ENCODE measurements at regions not wholly inside any gene's neighbourhood (a gene's known extent, or its start where the extent isn't known, plus 50 kb on each side); places are given as distances from the start of the nearest gene placed in this dataset.
A peak's percentile ranks its signal among the peaks of the same experiment; 100 is the strongest.
"Not testable (repeated sequence)": the region's sequence is repeated elsewhere in the genome, so short reads cannot be mapped to it uniquely, and the experiment has no call there.

DNA sequence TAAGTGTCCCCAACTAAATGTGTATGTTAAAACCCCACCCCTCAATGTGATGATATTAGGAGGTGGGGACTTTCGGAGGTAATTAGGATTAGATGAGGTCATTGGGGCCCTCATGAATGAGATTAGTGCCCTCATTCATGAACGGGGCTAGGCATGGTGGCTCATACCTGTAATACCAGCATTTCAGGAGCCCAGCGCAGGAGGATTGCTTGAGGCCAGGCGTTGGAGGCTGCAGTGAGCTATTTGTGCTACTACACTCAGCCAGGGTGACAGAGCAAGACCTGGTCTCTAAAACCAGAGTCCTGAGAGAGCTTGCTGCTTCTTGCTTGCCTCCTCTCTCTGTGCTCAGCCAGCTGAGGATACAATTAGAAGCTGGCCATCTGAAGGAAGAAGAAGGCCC lies 62.1 kb upstream of the HSPA9 start:
- Histone ChIP-seq H3K36me3 (replicated peaks in 1 of 2) (no peaks in the 10 kb centered on the region), H3K27me3 (no peaks in the 10 kb centered on the region), H3K27ac (no peak overlapping the region), H3K4me1 (replicated peaks in 1 of 2) (peaks cover 9 to 15% of the 10 kb centered on the region in 2 donors), H3K4me3 (no peak overlapping the region), H3K9me3 (replicated peaks in 1 of 3) (no peaks in the 10 kb centered on the region)
- TF ChIP-seq CTCF (IDR thresholded peaks at IDR 0.05), result no peak
- DNase-seq, result no peak
- intact Hi-C loops (cut with DNase I), result no loop called here
- WGBS, 4 donors, result 88 to 96% (median 93%) methylated on average over 4 of the region's 4 CpGs

- no peak for DNase-seq
- intact Hi-C loops (cut with DNase I), result no loop called here
- H3K36me3 ChIP-seq (replicated peaks in 1 of 2), result no peaks in the 10 kb centered on the region
- H3K9me3 ChIP-seq (replicated peaks in 1 of 3), result no peaks in the 10 kb centered on the region
- H3K4me1 ChIP-seq (replicated peaks in 1 of 2), result peaks cover 9 to 15% of the 10 kb centered on the region in 2 donors
- H3K4me3 ChIP-seq, result no peak overlapping the region
- no peak overlapping the region for H3K27ac ChIP-seq
- TF ChIP-seq CTCF (IDR thresholded peaks at IDR 0.05), result no peak
- TF ChIP-seq POLR2A (IDR thresholded peaks at IDR 0.05), result no peak
- H3K27me3 ChIP-seq, result no peaks in the 10 kb centered on the region
- WGBS, 4 donors, result 92 to 100% (median 96%) methylated on average over 1 to 5 of the region's 5 CpGs
Measured at GRCh38 chr5:138636398-138636944, 61.3 kb upstream of the HSPA9 start.

GRCh38 chr5:138635708-138636107 lies 60.5 kb upstream of the HSPA9 start:
- peak overlapping the region in 3 of 5 donors; percentile 60 to 73 (median 67) for H3K27ac ChIP-seq
- DNase-seq, result no peak

DNA sequence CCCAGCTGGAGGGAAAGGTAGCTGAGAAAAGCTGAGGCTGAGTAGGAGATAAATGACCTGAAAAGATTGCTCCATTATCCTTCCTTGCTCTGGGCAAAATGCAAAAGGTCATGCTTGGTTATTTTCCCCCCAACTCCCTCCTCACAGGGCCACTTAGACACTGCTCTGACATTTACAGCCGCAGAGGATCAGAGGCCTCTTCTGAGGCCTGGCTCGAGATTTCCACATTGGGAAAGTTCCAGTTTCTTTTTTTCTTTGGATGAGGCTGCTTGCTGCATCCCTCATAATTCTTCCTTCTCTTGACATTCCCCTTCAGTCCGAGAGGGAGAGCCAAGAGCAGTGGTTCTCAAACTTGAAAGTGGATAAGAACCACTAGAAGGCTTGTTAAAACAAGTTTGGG lies 60.1 kb upstream of the HSPA9 start:
- intact Hi-C loops (cut with DNase I), result no loop called here
- DNase-seq, result peak; percentile 62 to 88 (median 68)
- Histone ChIP-seq H3K9me3 (replicated peaks in 1 of 3) (no peaks in the 10 kb centered on the region), H3K4me1 (replicated peaks in 1 of 2) (peaks cover 13 to 22% of the 10 kb centered on the region in 2 donors), H3K27me3 (no peaks in the 10 kb centered on the region), H3K4me3 (no peak overlapping the region), H3K36me3 (replicated peaks in 1 of 2) (no peaks in the 10 kb centered on the region), H3K27ac (peak overlapping the region in 3 of 5 donors; percentile 67 to 83 (median 73))
- TF ChIP-seq CTCF (IDR thresholded peaks at IDR 0.05) (peak in 2 of 6 experiments; percentile 19 to 25), POLR2A (IDR thresholded peaks at IDR 0.05) (no peak)
- WGBS, 4 donors, result 11 to 27% (median 18%) methylated on average over 3 of the region's 3 CpGs

More at GRCh38 chr5:138635708-138636107, 60.5 kb upstream of the HSPA9 start:
- H3K9me3 ChIP-seq (replicated peaks in 1 of 3), result no peaks in the 10 kb centered on the region
- TF ChIP-seq POLR2A (IDR thresholded peaks at IDR 0.05) (no peak), CTCF (IDR thresholded peaks at IDR 0.05) (no peak)
- no peaks in the 10 kb centered on the region for H3K36me3 ChIP-seq (replicated peaks in 1 of 2)
- H3K4me3 ChIP-seq, result no peak overlapping the region
- no peaks in the 10 kb centered on the region for H3K27me3 ChIP-seq
- 79 to 84% (median 80%) methylated on average over 4 to 5 of the region's 5 CpGs for WGBS, 4 donors
- intact Hi-C loops (cut with DNase I), result no loop called here
- H3K4me1 ChIP-seq (replicated peaks in 1 of 2), result peaks cover 13 to 22% of the 10 kb centered on the region in 2 donors

DNA sequence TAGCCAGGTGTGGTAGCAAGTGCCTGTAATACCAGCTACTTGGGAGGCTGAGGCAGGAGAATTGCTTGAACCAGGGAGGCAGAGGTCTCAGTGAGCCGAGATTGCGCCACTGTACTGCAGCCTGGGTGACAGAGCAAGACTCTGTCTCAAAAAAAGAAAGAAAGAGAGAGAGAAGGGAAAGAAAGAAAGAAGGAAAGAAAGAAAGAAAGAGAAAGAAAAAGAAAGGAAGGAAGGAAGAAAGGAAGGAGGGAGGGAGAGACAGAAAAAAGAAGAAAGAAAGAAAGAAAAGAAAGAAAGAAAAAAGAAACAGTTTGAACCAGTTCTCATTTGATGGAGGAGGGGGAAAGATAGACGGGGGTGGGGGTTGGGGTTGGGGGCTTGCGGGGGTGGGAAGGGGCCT lies 59.6 kb upstream of the HSPA9 start:
- not testable (repeated sequence) for H3K36me3 ChIP-seq (replicated peaks in 1 of 2); H3K27me3 ChIP-seq; H3K4me3 ChIP-seq; DNase-seq; H3K9me3 ChIP-seq (replicated peaks in 1 of 3)
- Histone ChIP-seq H3K4me1 (replicated peaks in 1 of 2) (peaks cover 13 to 22% of the 10 kb centered on the region in 2 donors), H3K27ac (peak overlapping the region; percentile 26 to 83 (median 73))
- WGBS, 4 donors, result 46 to 55% (median 49%) methylated on average over 4 of the region's 4 CpGs
- intact Hi-C loops (cut with DNase I), result loop anchor here in 1 of 2 donors (5.0 kb wide), 1 partner anchor 43 kb away; no protein-coding TSS in a partner anchor
